Pulmonary artery endothelial cell (primary cell): ENCODE measurements at regions not wholly inside any gene's neighbourhood (a gene's known extent, or its start where the extent isn't known, plus 50 kb on each side); places are given as distances from the start of the nearest gene placed in this dataset.
"Not testable (repeated sequence)": the region's sequence is repeated elsewhere in the genome, so short reads cannot be mapped to it uniquely, and the experiment has no call there.

ENCODE experiments used
- DNase-seq: peaks from one replicate; pipeline ENCODE4 v3.0.0-alpha.2; 2011; ENCODE audit warnings: low read depth, low spot score

- DNase-seq = no peak
These were observed 251.8 kb downstream of the KCNRG start for GRCh38 chr13:50267066-50267465.

- no peak for DNase-seq
These were observed 252.7 kb downstream of the KCNRG start for GRCh38 chr13:50267917-50268316.

- no peak for DNase-seq
These were observed 253.3 kb downstream of the KCNRG start for GRCh38 chr13:50268500-50268899.

GRCh38 chr13:50274181-50274580, 258.9 kb downstream of the KCNRG start:
- DNase-seq = no peak

- DNase-seq = no peak
These were observed 260.3 kb downstream of the KCNRG start for GRCh38 chr13:50275392-50276063.

- DNase-seq = no peak
These were observed 261.3 kb downstream of the KCNRG start for GRCh38 chr13:50276550-50276949.

- DNase-seq = no peak
These were observed 261.9 kb downstream of the KCNRG start for GRCh38 chr13:50277127-50277526.

GRCh38 chr13:50277906-50278305, 262.7 kb downstream of the KCNRG start:
- DNase-seq = no peak

- no peak for DNase-seq
These were observed 265.2 kb downstream of the KCNRG start for GRCh38 chr13:50280441-50280937.

GRCh38 chr13:50282016-50282415, 266.8 kb downstream of the KCNRG start:
- no peak for DNase-seq

GRCh38 chr13:50283017-50283416, 267.8 kb downstream of the KCNRG start:
- no peak for DNase-seq

- no peak for DNase-seq
These were observed 269.3 kb downstream of the KCNRG start for GRCh38 chr13:50284540-50284939.

- no peak for DNase-seq
These were observed 270.0 kb downstream of the KCNRG start for GRCh38 chr13:50285283-50285682.

GRCh38 chr13:50286324-50286723, 271.1 kb downstream of the KCNRG start:
- no peak for DNase-seq

- DNase-seq = no peak
These were observed 274.9 kb downstream of the KCNRG start for GRCh38 chr13:50290186-50290585.

GRCh38 chr13:50291611-50292010, 276.4 kb downstream of the KCNRG start:
- DNase-seq = no peak

GRCh38 chr13:50292081-50292480, 276.8 kb downstream of the KCNRG start:
- no peak for DNase-seq

GRCh38 chr13:50294425-50294824, 279.2 kb downstream of the KCNRG start:
- DNase-seq = not testable (repeated sequence)

GRCh38 chr13:50299546-50300249, 284.5 kb downstream of the KCNRG start:
- DNase-seq = no peak

- DNase-seq = no peak
These were observed 288.9 kb downstream of the KCNRG start for GRCh38 chr13:50303963-50304721.

- DNase-seq = no peak
These were observed 290.9 kb downstream of the KCNRG start for GRCh38 chr13:50306156-50306555.

- DNase-seq = no peak
These were observed 294.1 kb downstream of the KCNRG start for GRCh38 chr13:50309318-50309717.
